HEK293 (cell line): ENCODE measurements at regions not wholly inside any gene's neighbourhood (a gene's known extent, or its start where the extent isn't known, plus 50 kb on each side); places are given as distances from the start of the nearest gene placed in this dataset.

ENCODE experiments used
- CTCF ChIA-PET: fragments of 350-600 bp; formaldehyde crosslinking; extraction: SDS; loops from one replicate; lab custom pipeline; 2021; ENCODE audit warnings: antibody characterized with exemption; lab: Yijun Ruan, JAX
- POLR2A ChIA-PET: fragments of 300-600 bp; formaldehyde crosslinking; extraction: SDS; loops from one replicate; lab custom pipeline; 2020; ENCODE audit warnings: antibody characterized with exemption, inconsistent platforms; lab: Yijun Ruan, JAX
- H3K27ac ChIP-seq: fragments of 200-500 bp; sonication (Bioruptor generic); 2 replicates; pipeline ENCODE4 v1.5.1; 2014; ENCODE audit warnings: low read depth, low read length, control low read depth, inconsistent platforms; ENCODE audit errors: extremely low read depth
- H3K36me3 ChIP-seq, 2 experiments: fragments of 200-500 bp in 1 of 2; sonication (Bioruptor generic) in 1 of 2; 1 replicate in 1 of 2; 2 replicates in 1 of 2; pipeline ENCODE4 v1.5.1; 2014 to 2017; ENCODE audit warnings: inconsistent platforms in 2 of 2, low read length in 2 of 2; ENCODE audit not compliant: control insufficient read depth in 2 of 2, insufficient read depth in 1 of 2
- H3K4me1 ChIP-seq: fragments of 200-500 bp; sonication (Bioruptor generic); 2 replicates; pipeline ENCODE4 v1.5.1; 2014; ENCODE audit warnings: mild to moderate bottlenecking, low read length, inconsistent platforms; ENCODE audit not compliant: control insufficient read depth, insufficient read depth
- H3K4me3 ChIP-seq: 2 replicates; pipeline ENCODE4 v1.5.1; 2011; ENCODE audit warnings: low read depth, mild to moderate bottlenecking, control low read depth, low read length, moderate library complexity
- H3K9me3 ChIP-seq: fragments of 200-500 bp; sonication (Bioruptor generic); 2 replicates; pipeline ENCODE4 v1.5.1; 2014; ENCODE audit warnings: low read depth, low read length, inconsistent platforms; ENCODE audit not compliant: control insufficient read depth, insufficient read depth
- GLIS2 ChIP-seq: fragments of 450-650 bp; formaldehyde crosslinking; IDR thresholded peaks from 2 replicates; pipeline ENCODE4 v1.5.1; 2016; ENCODE audit warnings: missing biosample characterization, missing genetic modification characterization
- HOXA7 ChIP-seq: sonication (generic); formaldehyde crosslinking; IDR thresholded peaks from 2 replicates; pipeline ENCODE4 v1.8.1; 2022; ENCODE audit warnings: missing genetic modification reagents, borderline replicate concordance
- MYNN ChIP-seq: fragments of 450-650 bp; formaldehyde crosslinking; IDR thresholded peaks from 2 replicates; pipeline ENCODE4 v1.5.1; 2016; ENCODE audit warnings: missing biosample characterization, missing genetic modification characterization, borderline replicate concordance
- PRDM1 ChIP-seq: fragments of 450-650 bp; formaldehyde crosslinking; IDR thresholded peaks from 2 replicates; pipeline ENCODE4; 2016; ENCODE audit warnings: missing biosample characterization, missing genetic modification characterization
- ZFHX2 ChIP-seq: fragments of 450-650 bp; formaldehyde crosslinking; conservative IDR thresholded peaks from 2 replicates; pipeline ENCODE4 v1.5.1; 2016; ENCODE audit warnings: missing biosample characterization, missing genetic modification characterization
- ZNF121 ChIP-seq: fragments of 450-650 bp; formaldehyde crosslinking; IDR thresholded peaks from 2 replicates; pipeline ENCODE4 v1.5.1; 2016; ENCODE audit warnings: missing biosample characterization, missing genetic modification characterization
- ZNF140 ChIP-seq: fragments of 450-650 bp; formaldehyde crosslinking; IDR thresholded peaks from 2 replicates; pipeline ENCODE4 v1.5.1; 2016; ENCODE audit warnings: missing biosample characterization, missing genetic modification characterization
- ZNF214 ChIP-seq: fragments of 450-650 bp; formaldehyde crosslinking; IDR thresholded peaks from 2 replicates; pipeline ENCODE4 v1.5.1; 2017; ENCODE audit warnings: missing biosample characterization, mild to moderate bottlenecking, missing genetic modification characterization, borderline replicate concordance
- ZNF560 ChIP-seq: fragments of 450-650 bp; formaldehyde crosslinking; IDR thresholded peaks from 2 replicates; pipeline ENCODE4 v1.5.1; 2017; ENCODE audit warnings: missing biosample characterization, missing genetic modification characterization, borderline replicate concordance
- ZNF600 ChIP-seq: fragments of 450-650 bp; formaldehyde crosslinking; IDR thresholded peaks from 2 replicates; pipeline ENCODE4 v1.5.1; 2016; ENCODE audit warnings: missing biosample characterization, missing genetic modification characterization
- ZNF624 ChIP-seq: fragments of 450-650 bp; formaldehyde crosslinking; IDR thresholded peaks from 2 replicates; pipeline ENCODE4 v1.5.1; 2017; ENCODE audit warnings: missing biosample characterization, missing genetic modification characterization
- ZNF701 ChIP-seq: fragments of 450-650 bp; formaldehyde crosslinking; IDR thresholded peaks from 2 replicates; pipeline ENCODE4 v1.5.1; 2016; ENCODE audit warnings: missing biosample characterization, missing genetic modification characterization
- ZSCAN23 ChIP-seq: fragments of 450-650 bp; formaldehyde crosslinking; IDR thresholded peaks from 2 replicates; pipeline ENCODE4 v1.5.1; 2016; ENCODE audit warnings: missing biosample characterization, missing genetic modification characterization
- ZSCAN30 ChIP-seq: fragments of 450-650 bp; IDR thresholded peaks from 2 replicates; pipeline ENCODE4 v1.5.1; 2018; ENCODE audit warnings: missing biosample characterization, mild to moderate bottlenecking, missing genetic modification characterization, moderate library complexity
- TF ChIP-seq, protein P1 (sequence below): fragments of 450-650 bp; formaldehyde crosslinking; IDR thresholded peaks from 2 replicates; pipeline ENCODE4 v1.5.1; 2017; ENCODE audit warnings: missing biosample characterization, missing genetic modification characterization
- TF ChIP-seq, protein P2 (sequence below): fragments of 450-650 bp; formaldehyde crosslinking; IDR thresholded peaks from 2 replicates; pipeline ENCODE4 v1.5.0; 2017; ENCODE audit warnings: missing biosample characterization, missing genetic modification characterization, borderline replicate concordance
- TF ChIP-seq, protein P3 (sequence below): fragments of 450-650 bp; formaldehyde crosslinking; IDR thresholded peaks from 2 replicates; pipeline ENCODE4 v1.5.1; 2016; ENCODE audit warnings: missing biosample characterization, missing genetic modification characterization
- TF ChIP-seq, protein P4 (sequence below): fragments of 450-650 bp; formaldehyde crosslinking; IDR thresholded peaks from 2 replicates; pipeline ENCODE4 v1.5.1; 2016; ENCODE audit warnings: missing biosample characterization, missing genetic modification characterization

DNA sequence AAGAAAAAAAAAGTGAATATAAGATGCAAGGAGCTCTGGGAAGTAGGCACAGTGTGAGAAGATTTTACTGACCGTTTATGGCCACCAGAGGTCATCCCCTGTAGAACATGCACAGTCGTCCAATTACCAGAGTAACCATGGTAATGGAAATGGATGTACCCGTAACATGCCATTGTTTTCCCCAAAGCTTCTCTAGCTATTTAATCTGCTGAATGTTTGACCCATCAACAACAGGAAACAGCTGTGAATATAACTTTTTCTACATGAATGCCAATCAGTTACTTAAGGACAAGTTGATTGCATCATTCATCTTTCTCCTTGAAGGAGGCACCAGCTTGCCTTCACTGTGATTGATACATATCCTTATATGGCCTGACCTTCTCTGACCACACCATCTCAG lies 1967.0 kb upstream of the CDH9 start:
- ChIA-PET CTCF (no interaction called here), POLR2A (no interaction called here)
- no peaks in the 10 kb centered on the region for H3K4me1 ChIP-seq
- H3K4me3 ChIP-seq, result no peak overlapping the region
- no peak overlapping the region for H3K27ac ChIP-seq
- TF ChIP-seq ZSCAN30, result no peak
- TF ChIP-seq ZNF121, result no peak
- no peak for TF ChIP-seq ZNF214 (tag by site-specific recombination)
- no peak for TF ChIP-seq ZNF600 (tag by site-specific recombination)
- TF ChIP-seq, protein P1, sequence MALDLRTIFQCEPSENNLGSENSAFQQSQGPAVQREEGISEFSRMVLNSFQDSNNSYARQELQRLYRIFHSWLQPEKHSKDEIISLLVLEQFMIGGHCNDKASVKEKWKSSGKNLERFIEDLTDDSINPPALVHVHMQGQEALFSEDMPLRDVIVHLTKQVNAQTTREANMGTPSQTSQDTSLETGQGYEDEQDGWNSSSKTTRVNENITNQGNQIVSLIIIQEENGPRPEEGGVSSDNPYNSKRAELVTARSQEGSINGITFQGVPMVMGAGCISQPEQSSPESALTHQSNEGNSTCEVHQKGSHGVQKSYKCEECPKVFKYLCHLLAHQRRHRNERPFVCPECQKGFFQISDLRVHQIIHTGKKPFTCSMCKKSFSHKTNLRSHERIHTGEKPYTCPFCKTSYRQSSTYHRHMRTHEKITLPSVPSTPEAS (tag by site-specific recombination), result no peak
- no peak for TF ChIP-seq PRDM1 (tag by site-specific recombination)
- TF ChIP-seq ZNF701, result no peak
- TF ChIP-seq ZNF560, result no peak
- TF ChIP-seq ZSCAN23, result no peak
- no peak for TF ChIP-seq GLIS2 (tag by site-specific recombination)
- H3K9me3 ChIP-seq, result no peaks in the 10 kb centered on the region
- H3K36me3 ChIP-seq, result no peaks in the 10 kb centered on the region

DNA sequence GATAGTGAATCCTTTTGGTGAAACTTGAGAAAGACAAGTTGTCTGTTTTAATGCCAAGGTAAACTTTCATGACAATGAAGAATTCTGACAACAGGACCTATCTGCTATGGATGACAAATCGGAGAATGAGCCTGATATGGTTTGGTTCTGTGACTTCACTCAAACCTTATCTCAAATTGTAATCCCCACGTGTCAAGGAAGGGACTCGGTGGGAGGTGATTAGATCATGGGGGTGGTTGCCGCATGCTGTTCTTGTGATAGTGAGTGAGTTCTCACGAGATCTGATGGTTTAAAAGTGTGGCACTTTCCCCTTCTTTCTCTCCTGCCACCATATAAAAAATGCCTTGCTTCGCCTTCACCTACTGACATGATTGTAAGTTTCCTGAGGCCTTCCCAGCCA lies 1964.1 kb upstream of the CDH9 start:
- no peaks in the 10 kb centered on the region for H3K36me3 ChIP-seq
- no peaks in the 10 kb centered on the region for H3K9me3 ChIP-seq
- no peaks in the 10 kb centered on the region for H3K4me1 ChIP-seq
- ChIA-PET POLR2A (no interaction called here), CTCF (interaction anchor here (0.7 kb wide), 1 partner anchor 199 kb away, joined by 3 read pairs; no protein-coding TSS in a partner anchor)
- H3K27ac ChIP-seq, result no peak overlapping the region
- TF ChIP-seq, protein P2, sequence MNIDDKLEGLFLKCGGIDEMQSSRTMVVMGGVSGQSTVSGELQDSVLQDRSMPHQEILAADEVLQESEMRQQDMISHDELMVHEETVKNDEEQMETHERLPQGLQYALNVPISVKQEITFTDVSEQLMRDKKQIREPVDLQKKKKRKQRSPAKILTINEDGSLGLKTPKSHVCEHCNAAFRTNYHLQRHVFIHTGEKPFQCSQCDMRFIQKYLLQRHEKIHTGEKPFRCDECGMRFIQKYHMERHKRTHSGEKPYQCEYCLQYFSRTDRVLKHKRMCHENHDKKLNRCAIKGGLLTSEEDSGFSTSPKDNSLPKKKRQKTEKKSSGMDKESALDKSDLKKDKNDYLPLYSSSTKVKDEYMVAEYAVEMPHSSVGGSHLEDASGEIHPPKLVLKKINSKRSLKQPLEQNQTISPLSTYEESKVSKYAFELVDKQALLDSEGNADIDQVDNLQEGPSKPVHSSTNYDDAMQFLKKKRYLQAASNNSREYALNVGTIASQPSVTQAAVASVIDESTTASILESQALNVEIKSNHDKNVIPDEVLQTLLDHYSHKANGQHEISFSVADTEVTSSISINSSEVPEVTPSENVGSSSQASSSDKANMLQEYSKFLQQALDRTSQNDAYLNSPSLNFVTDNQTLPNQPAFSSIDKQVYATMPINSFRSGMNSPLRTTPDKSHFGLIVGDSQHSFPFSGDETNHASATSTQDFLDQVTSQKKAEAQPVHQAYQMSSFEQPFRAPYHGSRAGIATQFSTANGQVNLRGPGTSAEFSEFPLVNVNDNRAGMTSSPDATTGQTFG (tag by site-specific recombination), result no peak
- TF ChIP-seq, protein P1 (tag by site-specific recombination), result no peak
- TF ChIP-seq, protein P3, sequence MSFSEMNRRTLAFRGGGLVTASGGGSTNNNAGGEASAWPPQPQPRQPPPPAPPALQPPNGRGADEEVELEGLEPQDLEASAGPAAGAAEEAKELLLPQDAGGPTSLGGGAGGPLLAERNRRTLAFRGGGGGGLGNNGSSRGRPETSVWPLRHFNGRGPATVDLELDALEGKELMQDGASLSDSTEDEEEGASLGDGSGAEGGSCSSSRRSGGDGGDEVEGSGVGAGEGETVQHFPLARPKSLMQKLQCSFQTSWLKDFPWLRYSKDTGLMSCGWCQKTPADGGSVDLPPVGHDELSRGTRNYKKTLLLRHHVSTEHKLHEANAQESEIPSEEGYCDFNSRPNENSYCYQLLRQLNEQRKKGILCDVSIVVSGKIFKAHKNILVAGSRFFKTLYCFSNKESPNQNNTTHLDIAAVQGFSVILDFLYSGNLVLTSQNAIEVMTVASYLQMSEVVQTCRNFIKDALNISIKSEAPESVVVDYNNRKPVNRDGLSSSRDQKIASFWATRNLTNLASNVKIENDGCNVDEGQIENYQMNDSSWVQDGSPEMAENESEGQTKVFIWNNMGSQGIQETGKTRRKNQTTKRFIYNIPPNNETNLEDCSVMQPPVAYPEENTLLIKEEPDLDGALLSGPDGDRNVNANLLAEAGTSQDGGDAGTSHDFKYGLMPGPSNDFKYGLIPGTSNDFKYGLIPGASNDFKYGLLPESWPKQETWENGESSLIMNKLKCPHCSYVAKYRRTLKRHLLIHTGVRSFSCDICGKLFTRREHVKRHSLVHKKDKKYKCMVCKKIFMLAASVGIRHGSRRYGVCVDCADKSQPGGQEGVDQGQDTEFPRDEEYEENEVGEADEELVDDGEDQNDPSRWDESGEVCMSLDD (tag by site-specific recombination), result no peak
- TF ChIP-seq HOXA7 (CRISPR knock-in tag), result no peak
- no peak for TF ChIP-seq ZNF624 (tag by site-specific recombination)
- TF ChIP-seq, protein P4, sequence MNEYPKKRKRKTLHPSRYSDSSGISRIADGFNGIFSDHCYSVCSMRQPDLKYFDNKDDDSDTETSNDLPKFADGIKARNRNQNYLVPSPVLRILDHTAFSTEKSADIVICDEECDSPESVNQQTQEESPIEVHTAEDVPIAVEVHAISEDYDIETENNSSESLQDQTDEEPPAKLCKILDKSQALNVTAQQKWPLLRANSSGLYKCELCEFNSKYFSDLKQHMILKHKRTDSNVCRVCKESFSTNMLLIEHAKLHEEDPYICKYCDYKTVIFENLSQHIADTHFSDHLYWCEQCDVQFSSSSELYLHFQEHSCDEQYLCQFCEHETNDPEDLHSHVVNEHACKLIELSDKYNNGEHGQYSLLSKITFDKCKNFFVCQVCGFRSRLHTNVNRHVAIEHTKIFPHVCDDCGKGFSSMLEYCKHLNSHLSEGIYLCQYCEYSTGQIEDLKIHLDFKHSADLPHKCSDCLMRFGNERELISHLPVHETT (tag by site-specific recombination), result no peak
- no peak for TF ChIP-seq ZFHX2 (tag by site-specific recombination)
- TF ChIP-seq MYNN, result no peak
- TF ChIP-seq ZNF140 (tag by site-specific recombination), result no peak
- no peak overlapping the region for H3K4me3 ChIP-seq
